ENCODE measurements at regions not wholly inside any gene's neighbourhood (a gene's known extent, or its start where the extent isn't known, plus 50 kb on each side); places are given as distances from the start of the nearest gene placed in this dataset.

GRCh38 chr15:68003297-68003696 lies 50.8 kb upstream of the PIAS1 start:
- TF ChIP-seq POLR2A (IDR thresholded peaks at IDR 0.05; ENCODE audit: borderline replicate concordance, extremely low read depth, insufficient read depth, insufficient read length) (no peak), POLR2AphosphoS5 (IDR thresholded peaks at IDR 0.05; ENCODE audit: low read depth, low read length) (no peak), CTCF (IDR thresholded peaks at IDR 0.05 in 2 of 3, conservative IDR thresholded peaks at IDR 0.05 in 1 of 3; ENCODE audit: borderline replicate concordance in 1 of 3, insufficient read depth in 1 of 3, low read depth in 2 of 3, low read length in 2 of 3) (no peak), SRF (IDR thresholded peaks at IDR 0.05; ENCODE audit: low read depth) (no peak), EZH2 (IDR thresholded peaks at IDR 0.05) (no peak), CEBPB (IDR thresholded peaks at IDR 0.05; ENCODE audit: low read depth) (no peak), SIN3A (IDR thresholded peaks at IDR 0.05; ENCODE audit: low read depth) (no peak), EGR1 (IDR thresholded peaks at IDR 0.05; ENCODE audit: low read depth) (no peak), ZBTB33 (IDR thresholded peaks at IDR 0.05; ENCODE audit: extremely low read depth, insufficient replicate concordance, low read length) (no peak), EZH2phosphoT487 (IDR thresholded peaks at IDR 0.05; ENCODE audit: borderline replicate concordance) (no peak), CBX3 (IDR thresholded peaks at IDR 0.05; ENCODE audit: low read depth) (no peak), JUND (IDR thresholded peaks at IDR 0.05) (no peak)
- TF ChIP-seq, protein P1, sequence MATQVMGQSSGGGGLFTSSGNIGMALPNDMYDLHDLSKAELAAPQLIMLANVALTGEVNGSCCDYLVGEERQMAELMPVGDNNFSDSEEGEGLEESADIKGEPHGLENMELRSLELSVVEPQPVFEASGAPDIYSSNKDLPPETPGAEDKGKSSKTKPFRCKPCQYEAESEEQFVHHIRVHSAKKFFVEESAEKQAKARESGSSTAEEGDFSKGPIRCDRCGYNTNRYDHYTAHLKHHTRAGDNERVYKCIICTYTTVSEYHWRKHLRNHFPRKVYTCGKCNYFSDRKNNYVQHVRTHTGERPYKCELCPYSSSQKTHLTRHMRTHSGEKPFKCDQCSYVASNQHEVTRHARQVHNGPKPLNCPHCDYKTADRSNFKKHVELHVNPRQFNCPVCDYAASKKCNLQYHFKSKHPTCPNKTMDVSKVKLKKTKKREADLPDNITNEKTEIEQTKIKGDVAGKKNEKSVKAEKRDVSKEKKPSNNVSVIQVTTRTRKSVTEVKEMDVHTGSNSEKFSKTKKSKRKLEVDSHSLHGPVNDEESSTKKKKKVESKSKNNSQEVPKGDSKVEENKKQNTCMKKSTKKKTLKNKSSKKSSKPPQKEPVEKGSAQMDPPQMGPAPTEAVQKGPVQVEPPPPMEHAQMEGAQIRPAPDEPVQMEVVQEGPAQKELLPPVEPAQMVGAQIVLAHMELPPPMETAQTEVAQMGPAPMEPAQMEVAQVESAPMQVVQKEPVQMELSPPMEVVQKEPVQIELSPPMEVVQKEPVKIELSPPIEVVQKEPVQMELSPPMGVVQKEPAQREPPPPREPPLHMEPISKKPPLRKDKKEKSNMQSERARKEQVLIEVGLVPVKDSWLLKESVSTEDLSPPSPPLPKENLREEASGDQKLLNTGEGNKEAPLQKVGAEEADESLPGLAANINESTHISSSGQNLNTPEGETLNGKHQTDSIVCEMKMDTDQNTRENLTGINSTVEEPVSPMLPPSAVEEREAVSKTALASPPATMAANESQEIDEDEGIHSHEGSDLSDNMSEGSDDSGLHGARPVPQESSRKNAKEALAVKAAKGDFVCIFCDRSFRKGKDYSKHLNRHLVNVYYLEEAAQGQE (IDR thresholded peaks at IDR 0.05; ENCODE audit: low read depth): no peak
- TF ChIP-seq, protein P2, sequence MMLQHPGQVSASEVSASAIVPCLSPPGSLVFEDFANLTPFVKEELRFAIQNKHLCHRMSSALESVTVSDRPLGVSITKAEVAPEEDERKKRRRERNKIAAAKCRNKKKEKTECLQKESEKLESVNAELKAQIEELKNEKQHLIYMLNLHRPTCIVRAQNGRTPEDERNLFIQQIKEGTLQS (IDR thresholded peaks at IDR 0.05): no peak

All from HCT116 (cell line).